SW 1271 (cell line): ENCODE measurements at regions not wholly inside any gene's neighbourhood (a gene's known extent, or its start where the extent isn't known, plus 50 kb on each side); places are given as distances from the start of the nearest gene placed in this dataset.

Source experiments
- DNase-seq, 2 experiments: peaks; one replicate each; lab custom pipeline; 2025; lab: John Stamatoyannopoulos, UW

- no peak for DNase-seq
Measured at GRCh38 chr4:52288212-52288855, 237.2 kb downstream of the SPATA18 start.

DNA sequence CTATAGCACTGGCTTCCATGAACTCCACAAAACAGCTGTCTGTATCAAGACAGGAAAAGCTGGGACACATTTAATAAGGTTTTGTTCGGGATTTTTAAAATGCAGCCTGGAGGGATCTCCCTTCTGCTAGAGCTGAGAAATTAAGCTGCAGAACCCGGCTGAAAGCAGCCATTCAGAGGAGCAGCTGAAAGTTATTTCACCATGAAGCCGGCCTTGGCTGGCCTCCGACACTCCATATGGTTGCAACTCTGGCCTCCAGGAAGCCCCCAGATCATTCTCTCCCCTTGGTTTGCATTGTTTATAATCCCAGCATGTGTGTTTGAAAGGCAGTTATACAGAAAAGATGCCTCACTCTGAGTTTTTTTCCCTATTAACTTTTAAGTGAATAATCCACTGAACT lies 239.4 kb downstream of the SPATA18 start:
- DNase-seq, result no peak

- DNase-seq, result no peak
Measured at GRCh38 chr4:52292245-52292644, 241.1 kb downstream of the SPATA18 start.

DNA sequence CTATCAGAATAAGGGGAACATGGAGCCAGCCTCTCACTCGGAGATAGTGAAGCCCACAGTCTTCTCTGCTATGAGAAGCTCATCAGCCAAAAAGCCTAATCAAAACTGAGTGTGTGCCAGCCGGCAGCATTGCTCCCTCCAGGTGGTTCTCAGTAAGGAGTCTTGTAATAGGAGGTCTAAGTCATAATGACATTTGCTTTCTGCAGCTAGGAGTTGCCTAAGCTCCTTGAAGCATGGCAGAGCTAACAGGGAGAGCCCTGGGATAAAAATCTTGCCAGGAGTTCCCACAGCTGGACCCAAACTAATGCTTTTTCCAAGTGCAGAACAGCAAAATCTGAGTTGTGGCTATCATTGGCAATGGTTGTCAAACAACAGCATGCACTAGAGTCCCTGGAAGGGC lies 245.2 kb downstream of the SPATA18 start:
- DNase-seq, result no peak

GRCh38 chr4:52298444-52298843 lies 247.3 kb downstream of the SPATA18 start:
- no peak for DNase-seq

DNA sequence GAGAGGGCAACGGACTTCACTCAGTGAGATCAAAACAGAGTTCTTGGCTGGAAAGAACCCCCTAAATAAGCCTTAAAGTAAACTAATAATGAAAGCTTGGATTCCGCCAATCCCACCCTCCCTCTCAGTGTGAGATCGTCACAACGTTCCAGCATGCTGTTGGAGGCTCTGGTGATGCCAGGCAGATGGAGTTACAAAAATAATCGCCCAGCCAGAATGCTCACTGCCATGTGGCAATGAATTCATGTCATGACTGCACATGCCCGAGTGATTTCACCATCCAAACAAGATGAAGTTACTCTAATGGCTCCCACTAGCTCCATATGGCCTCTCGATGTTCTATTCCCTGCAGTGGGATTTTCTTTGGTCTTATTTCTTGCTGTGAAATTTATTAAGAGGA lies 248.0 kb downstream of the SPATA18 start:
- no peak for DNase-seq

DNA sequence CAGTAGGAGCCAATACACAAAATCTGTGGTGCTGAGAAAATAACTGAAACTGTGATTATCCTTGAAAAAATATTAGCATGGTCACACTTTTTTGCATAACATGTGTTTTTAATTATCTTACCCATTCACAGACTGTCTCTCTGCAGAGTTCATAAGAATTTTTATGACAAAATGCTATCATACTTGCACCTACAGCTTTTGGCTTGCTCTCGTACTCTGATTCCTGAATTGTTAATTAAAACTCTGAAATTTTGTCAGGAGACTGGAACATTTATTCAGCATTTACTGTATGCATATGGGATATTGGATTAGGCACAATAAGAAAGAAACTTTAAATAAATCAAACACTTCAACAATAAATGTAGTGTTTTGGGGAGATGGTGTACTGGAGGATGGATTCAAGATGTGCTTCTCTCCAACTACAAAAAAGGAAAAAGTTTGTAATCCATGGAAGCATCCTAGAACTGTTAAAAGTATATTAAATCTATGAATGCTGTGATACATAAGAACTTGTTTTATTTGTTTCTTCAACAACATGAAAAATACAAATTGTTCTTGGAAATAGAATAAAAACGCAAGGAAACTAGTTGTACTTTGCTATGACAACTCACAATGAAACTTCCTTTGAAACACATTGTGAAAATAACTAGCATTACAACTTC lies 260.5 kb downstream of the SPATA18 start:
- DNase-seq, result no peak

DNA sequence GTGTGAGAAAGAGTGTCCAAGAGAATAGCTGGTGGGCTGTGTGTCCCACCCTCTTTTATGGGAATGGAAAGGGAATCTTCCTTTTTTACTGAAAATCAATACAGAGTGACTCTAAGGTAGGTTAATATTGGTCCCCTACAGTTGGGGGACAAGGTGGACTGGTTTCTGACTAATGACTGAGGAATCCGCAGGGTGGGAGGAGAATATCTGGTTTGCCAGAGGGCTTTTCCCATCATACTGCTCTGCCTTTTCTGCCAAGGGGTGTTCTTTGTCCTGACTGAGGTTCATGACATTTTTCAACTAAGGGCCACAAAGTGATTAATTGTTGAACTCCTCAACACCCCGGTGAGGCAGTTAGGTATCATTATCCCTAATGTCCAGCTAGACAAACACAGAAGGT lies 261.6 kb downstream of the SPATA18 start:
- no peak for DNase-seq

DNA sequence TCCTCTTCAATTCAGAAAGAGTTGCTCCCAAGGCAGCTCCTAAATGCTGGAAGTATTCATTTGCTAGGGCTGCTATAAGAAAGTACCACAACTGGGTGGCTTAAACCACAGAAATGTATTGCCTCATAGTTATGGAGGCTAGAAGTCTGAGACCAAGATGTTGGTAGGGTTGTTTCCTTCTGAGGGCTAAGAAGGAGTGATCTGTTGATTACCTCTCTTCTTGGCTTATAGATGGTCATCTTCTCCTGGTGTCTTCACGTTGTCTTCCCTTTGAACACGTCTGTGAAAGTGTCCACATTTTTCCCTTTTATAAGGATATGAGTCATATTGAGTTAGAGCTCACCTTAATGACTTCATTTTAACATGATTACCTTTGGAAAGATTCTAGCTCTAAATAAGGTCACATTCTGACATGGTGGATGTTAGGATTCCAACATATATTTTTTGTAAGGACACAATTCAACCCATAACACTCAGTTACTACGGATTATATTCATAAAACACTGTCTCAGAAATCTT lies 266.3 kb downstream of the SPATA18 start:
- no peak for DNase-seq

- no peak for DNase-seq
Measured at GRCh38 chr4:52317981-52318380, 266.9 kb downstream of the SPATA18 start.

- no peak for DNase-seq
Measured at GRCh38 chr4:52329894-52330293, 278.8 kb downstream of the SPATA18 start.

DNA sequence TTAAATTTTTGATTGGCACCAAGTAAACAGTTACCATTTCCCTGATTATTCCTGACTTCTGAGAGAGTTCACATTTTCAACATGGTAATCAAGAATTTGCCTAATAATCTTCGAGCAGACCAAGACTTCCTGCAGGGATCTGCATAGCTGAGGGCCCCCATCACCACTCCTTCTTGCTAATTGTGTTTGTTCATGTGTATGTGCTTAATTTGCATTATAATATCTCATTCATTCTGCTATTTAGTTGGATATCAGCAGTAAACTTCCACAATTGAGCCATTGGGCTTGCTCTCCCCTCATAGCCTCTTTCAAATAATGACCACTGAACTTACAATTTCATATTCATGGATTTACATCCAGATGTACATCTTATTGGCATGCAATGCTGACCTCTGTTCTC lies 292.5 kb downstream of the SPATA18 start:
- no peak for DNase-seq

DNA sequence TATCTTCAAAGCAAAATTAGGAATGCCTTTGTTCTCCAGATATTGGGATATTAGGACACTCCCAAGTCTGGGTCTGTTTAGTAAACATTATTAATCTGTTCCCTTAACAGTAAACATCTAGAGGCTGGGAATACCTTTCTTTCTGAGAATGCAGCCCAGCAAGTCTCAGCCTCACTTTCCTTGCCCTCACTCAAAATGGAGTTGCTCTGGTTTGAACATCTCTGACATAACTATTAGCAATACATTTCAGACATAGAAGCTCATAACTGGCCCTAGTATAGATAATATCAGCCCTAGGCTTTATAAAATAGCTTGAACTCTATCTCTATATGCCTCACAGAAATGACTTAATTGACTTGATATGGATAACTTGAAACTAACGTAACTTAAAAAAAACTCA lies 299.8 kb downstream of the SPATA18 start:
- no peak for DNase-seq

- no peak for DNase-seq
Measured at GRCh38 chr4:52358366-52358765, 300.7 kb downstream of the USP46 start.

DNA sequence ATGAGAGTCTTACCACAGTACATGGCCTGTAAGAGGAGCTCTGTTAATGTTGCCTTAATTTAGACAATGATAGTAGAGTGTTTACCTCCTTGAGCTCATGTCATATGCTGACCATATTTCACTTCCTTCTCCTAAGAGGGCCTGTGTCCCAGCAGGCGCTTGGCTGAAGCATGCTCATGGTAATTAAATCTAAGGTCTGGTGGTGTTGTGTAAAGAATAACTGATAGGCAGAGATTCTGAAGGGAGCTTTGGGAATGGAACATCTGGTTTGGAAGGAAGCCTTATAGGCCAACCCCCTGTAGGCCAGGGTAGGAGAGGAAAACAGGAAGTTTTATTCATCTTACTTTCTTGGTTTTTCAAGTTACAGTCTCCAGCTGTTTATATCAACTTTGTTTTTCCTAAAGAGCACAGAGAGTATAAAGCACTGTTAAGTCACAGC lies 300.2 kb downstream of the USP46 start:
- no peak for DNase-seq

- DNase-seq, result no peak
Measured at GRCh38 chr4:52366191-52366590, 292.9 kb downstream of the USP46 start.

DNA sequence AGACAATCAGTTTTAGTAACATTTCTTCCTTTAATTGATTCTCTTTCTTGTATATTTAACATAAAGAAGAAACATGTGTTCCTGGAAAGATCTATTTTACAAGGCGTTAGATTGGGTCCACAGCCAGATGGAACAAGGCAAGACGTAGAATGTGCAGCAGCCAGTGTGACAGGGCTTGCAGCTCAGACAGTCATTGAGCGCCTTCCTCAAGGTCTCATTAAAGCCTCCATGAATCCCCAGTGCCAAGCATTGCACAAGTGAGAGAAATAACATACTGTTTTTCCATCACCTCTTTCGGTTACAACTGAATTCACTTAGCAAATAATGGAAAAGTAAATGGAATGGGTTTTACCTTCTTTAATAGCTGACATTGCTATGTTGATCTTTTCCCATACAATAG lies 292.5 kb downstream of the USP46 start:
- no peak for DNase-seq

- no peak for DNase-seq
Measured at GRCh38 chr4:52367282-52367830, 291.7 kb downstream of the USP46 start.

- DNase-seq, result no peak
Measured at GRCh38 chr4:52368895-52369294, 290.2 kb downstream of the USP46 start.

DNA sequence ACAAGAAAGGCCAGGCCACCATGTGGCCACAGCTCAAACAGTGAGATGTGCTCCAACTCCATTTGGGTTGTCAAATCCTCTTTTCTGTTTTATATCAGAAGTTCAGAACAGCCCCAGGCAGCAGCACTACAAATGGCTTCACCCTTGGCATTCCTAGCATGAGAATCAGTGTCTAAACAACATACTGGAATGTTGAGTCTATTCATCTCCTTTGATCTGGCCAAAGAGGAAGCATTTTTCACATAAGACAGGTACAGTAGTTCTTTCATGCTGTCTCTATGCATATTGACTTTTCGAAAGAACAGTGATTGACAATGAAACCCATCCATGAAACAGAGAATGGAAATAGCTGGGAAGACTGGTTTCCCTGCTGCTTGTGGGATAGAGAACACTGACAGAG lies 289.5 kb downstream of the USP46 start:
- no peak for DNase-seq

DNA sequence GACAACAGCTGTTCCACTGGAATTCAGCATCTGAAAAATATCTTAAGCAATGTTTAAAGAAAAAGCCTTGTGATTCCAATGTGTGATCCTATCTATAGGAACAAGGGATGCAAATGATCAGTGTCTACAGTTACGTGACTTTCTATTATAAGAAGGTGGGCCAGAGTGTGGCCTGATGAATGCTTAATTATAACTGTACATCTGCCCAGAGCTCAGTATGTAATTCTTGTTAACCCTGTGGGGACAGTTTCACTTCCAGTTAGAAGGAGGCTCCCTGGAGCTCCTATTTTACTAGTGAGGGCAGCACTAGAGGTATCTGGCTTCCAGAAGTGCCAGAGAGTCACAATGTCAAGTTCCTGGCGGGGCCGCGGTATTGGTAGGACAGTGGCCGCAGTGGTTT lies 288.5 kb downstream of the USP46 start:
- DNase-seq, result no peak

GRCh38 chr4:52371841-52372240 lies 287.3 kb downstream of the USP46 start:
- DNase-seq, result no peak

DNA sequence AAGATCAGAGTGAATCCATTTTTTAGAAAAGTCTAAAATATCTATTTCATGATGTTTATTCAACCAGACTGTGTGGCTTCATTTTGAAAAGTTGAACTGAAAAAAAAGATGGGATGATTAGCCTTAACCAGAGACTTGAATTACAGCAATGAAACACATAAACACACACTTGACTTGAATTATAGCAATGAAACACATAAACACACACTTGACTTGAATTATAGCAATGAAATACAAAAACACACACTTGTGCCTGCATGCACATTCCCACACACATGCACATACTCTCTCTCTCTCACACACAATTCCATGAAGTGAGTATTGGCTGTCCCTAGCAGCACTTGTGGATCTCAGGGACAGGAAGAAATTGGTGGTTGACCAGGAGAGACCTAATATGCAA lies 286.8 kb downstream of the USP46 start:
- DNase-seq, result no peak

- DNase-seq, result no peak
Measured at GRCh38 chr4:52372747-52373146, 286.4 kb downstream of the USP46 start.
